Liver (tissue), 8 donors: ENCODE measurements at regions not wholly inside any gene's neighbourhood (a gene's known extent, or its start where the extent isn't known, plus 50 kb on each side); places are given as distances from the start of the nearest gene placed in this dataset.

Experiments used
- DNase-seq: peaks from one replicate; pipeline ENCODE4 v3.0.0-alpha.2; 2017; ENCODE audit warnings: low spot score
- H3K27ac ChIP-seq, 2 donors: one replicate each; pipeline ENCODE4 v1.7.0; 2013; ENCODE audit warnings: inconsistent platforms in 2 of 2, low read length in 2 of 2, control low read depth in 1 of 2, low read depth in 1 of 2, mild to moderate bottlenecking in 1 of 2
- H3K27me3 ChIP-seq, 4 donors: one replicate each; pipeline versions ENCODE4 v1.6.1 to v1.7.0; 2013; ENCODE audit warnings: low read length in 3 of 4, inconsistent platforms in 1 of 4, mild to moderate bottlenecking in 1 of 4, moderate library complexity in 1 of 4; ENCODE audit not compliant: control insufficient read depth in 4 of 4, insufficient read depth in 4 of 4
- H3K36me3 ChIP-seq, 4 donors: one replicate each; pipeline versions ENCODE4 v1.6.1 to v1.7.0; 2013; ENCODE audit warnings: low read length in 3 of 4, mild to moderate bottlenecking in 3 of 4, low read depth in 1 of 4, moderate library complexity in 1 of 4; ENCODE audit not compliant: control insufficient read depth in 4 of 4, insufficient read depth in 3 of 4
- H3K4me1 ChIP-seq, 4 donors: one replicate each; pipeline versions ENCODE4 v1.6.1 to v1.7.0; 2013; ENCODE audit warnings: low read length in 3 of 4, mild to moderate bottlenecking in 3 of 4, moderate library complexity in 1 of 4; ENCODE audit not compliant: control insufficient read depth in 4 of 4, insufficient read depth in 4 of 4
- H3K4me3 ChIP-seq, 3 donors: one replicate each; pipeline versions ENCODE4 v1.6.1 to v1.7.0; 2013; ENCODE audit warnings: low read length in 3 of 3, control low read depth in 1 of 3, low read depth in 1 of 3, mild to moderate bottlenecking in 1 of 3
- H3K9ac ChIP-seq, 2 donors: one replicate each; pipeline ENCODE4 v1.7.0; 2013; ENCODE audit warnings: low read length in 2 of 2, mild to moderate bottlenecking in 2 of 2, moderate library complexity in 2 of 2, control low read depth in 1 of 2, low read depth in 1 of 2
- H3K9me3 ChIP-seq, 4 donors: one replicate each; pipeline versions ENCODE4 v1.6.1 to v1.7.0; 2013; ENCODE audit warnings: low read length in 3 of 4; ENCODE audit not compliant: control insufficient read depth in 4 of 4
- ATF3 ChIP-seq: IDR thresholded peaks from 2 replicates; pipeline ENCODE4 v1.6.1; 2016; ENCODE audit warnings: antibody characterized with exemption
- CTCF ChIP-seq: fragments of 150-350 bp; IDR thresholded peaks from 2 replicates; pipeline ENCODE4 v1.5.1; 2017; ENCODE audit warnings: improper control_type of control experiment, low read depth, low read length; ENCODE audit not compliant: missing input control
- FOXA1 ChIP-seq: IDR thresholded peaks from 2 replicates; pipeline ENCODE4 v1.6.1; 2016; ENCODE audit warnings: antibody characterized with exemption
- FOXA2 ChIP-seq: IDR thresholded peaks from 2 replicates; pipeline ENCODE4 v1.6.1; 2016; ENCODE audit warnings: antibody characterized with exemption
- GABPA ChIP-seq, 2 donors: IDR thresholded peaks in 1 of 2; conservative IDR thresholded peaks in 1 of 2; 2 replicates each; pipeline ENCODE4 v1.6.1; 2016; ENCODE audit warnings: antibody characterized with exemption in 2 of 2, mild to moderate bottlenecking in 1 of 2, moderate library complexity in 1 of 2
- HNF4A ChIP-seq, 2 donors: conservative IDR thresholded peaks; 2 replicates each; pipeline ENCODE4 v1.6.1; 2016; ENCODE audit warnings: antibody characterized with exemption in 2 of 2, mild to moderate bottlenecking in 2 of 2
- HNF4G ChIP-seq: IDR thresholded peaks from 2 replicates; pipeline ENCODE4 v1.6.1; 2016; ENCODE audit warnings: antibody characterized with exemption
- JUND ChIP-seq, 2 donors: IDR thresholded peaks; 2 replicates each; pipeline ENCODE4 v1.6.1; 2016; ENCODE audit warnings: antibody characterized with exemption in 2 of 2
- MAX ChIP-seq: IDR thresholded peaks from 2 replicates; pipeline ENCODE4 v1.6.1; 2016; ENCODE audit warnings: antibody characterized with exemption
- NR2F2 ChIP-seq: IDR thresholded peaks from 2 replicates; pipeline ENCODE4 v1.6.1; 2016; ENCODE audit warnings: antibody characterized with exemption
- RAD21 ChIP-seq, 2 donors: IDR thresholded peaks; 2 replicates each; pipeline ENCODE4 v1.6.1; 2016; ENCODE audit warnings: antibody characterized with exemption in 2 of 2, mild to moderate bottlenecking in 2 of 2
- REST ChIP-seq: IDR thresholded peaks from 2 replicates; pipeline ENCODE4 v1.6.1; 2016; ENCODE audit warnings: antibody characterized with exemption, mild to moderate bottlenecking
- RXRA ChIP-seq, 2 donors: IDR thresholded peaks; 2 replicates each; pipeline ENCODE4 v1.6.1; 2017 to 2018; ENCODE audit warnings: antibody characterized with exemption in 2 of 2, mild to moderate bottlenecking in 1 of 2
- SP1 ChIP-seq: IDR thresholded peaks from 2 replicates; pipeline ENCODE4 v1.6.1; 2018; ENCODE audit warnings: antibody characterized with exemption, mild to moderate bottlenecking
- TAF1 ChIP-seq: conservative IDR thresholded peaks from 2 replicates; pipeline ENCODE4 v1.6.1; 2016; ENCODE audit warnings: antibody characterized with exemption, mild to moderate bottlenecking
- YY1 ChIP-seq: IDR thresholded peaks from 2 replicates; pipeline ENCODE4 v1.6.1; 2016; ENCODE audit warnings: antibody characterized with exemption, mild to moderate bottlenecking
- WGBS: extraction: QIAGEN DNeasy Blood & Tissue Kit; methylation state at CpG from one replicate; pipeline ENCODE4 v1.1.7; 2013; 5-methylcytosine and 5-hydroxymethylcytosine counted together
- donor health status: healthy.
- donor health status: healthy.
- donor health status: healthy.
- donor health status: healthy.
- donor health status: healthy.

- no peak for TF ChIP-seq MAX
- TF ChIP-seq RAD21 (IDR thresholded peaks at IDR 0.05) = no peak
- TF ChIP-seq HNF4A (conservative IDR thresholded peaks at IDR 0.05) = no peak
- no peak for TF ChIP-seq GABPA (IDR thresholded peaks at IDR 0.05 in 1 of 2, conservative IDR thresholded peaks at IDR 0.05 in 1 of 2)
- no peaks in the 10 kb centered on the region for H3K36me3 ChIP-seq
- no peak overlapping the region for H3K4me3 ChIP-seq
- H3K27ac ChIP-seq = no peak overlapping the region
- no peak for DNase-seq
- peaks cover 0 to 3% (median 0%) of the 10 kb centered on the region in 4 donors for H3K27me3 ChIP-seq
- 61% methylated on average over 6 of the region's 6 CpGs for WGBS
- no peak overlapping the region for H3K9ac ChIP-seq
- no peaks in the 10 kb centered on the region for H3K9me3 ChIP-seq
- H3K4me1 ChIP-seq = no peaks in the 10 kb centered on the region
Observed at GRCh38 chr5:112472614-112473013, 53.5 kb upstream of the EPB41L4A start.

GRCh38 chr5:112473989-112474388 lies 54.9 kb upstream of the EPB41L4A start:
- H3K27me3 ChIP-seq = peaks cover 0 to 3% (median 0%) of the 10 kb centered on the region in 4 donors
- WGBS = 68% methylated on average over 5 of the region's 5 CpGs
- no peak overlapping the region for H3K4me3 ChIP-seq
- DNase-seq = no peak
- H3K36me3 ChIP-seq = no peaks in the 10 kb centered on the region
- no peak overlapping the region for H3K9ac ChIP-seq
- no peak for TF ChIP-seq RAD21 (IDR thresholded peaks at IDR 0.05)
- no peak for TF ChIP-seq FOXA2
- no peak for TF ChIP-seq HNF4A (conservative IDR thresholded peaks at IDR 0.05)
- TF ChIP-seq GABPA (IDR thresholded peaks at IDR 0.05 in 1 of 2, conservative IDR thresholded peaks at IDR 0.05 in 1 of 2) = no peak
- TF ChIP-seq ATF3 = no peak
- TF ChIP-seq HNF4G = no peak
- TF ChIP-seq RXRA (IDR thresholded peaks at IDR 0.05) = no peak
- TF ChIP-seq JUND (IDR thresholded peaks at IDR 0.05) = no peak
- no peak for TF ChIP-seq TAF1
- TF ChIP-seq CTCF = no peak
- TF ChIP-seq MAX = no peak
- TF ChIP-seq SP1 = no peak
- no peaks in the 10 kb centered on the region for H3K9me3 ChIP-seq
- H3K4me1 ChIP-seq = no peaks in the 10 kb centered on the region
- no peak overlapping the region for H3K27ac ChIP-seq

- no peak for TF ChIP-seq JUND (IDR thresholded peaks at IDR 0.05)
- TF ChIP-seq TAF1 = no peak
- TF ChIP-seq HNF4A (conservative IDR thresholded peaks at IDR 0.05) = no peak
- TF ChIP-seq NR2F2 = no peak
- TF ChIP-seq FOXA2 = no peak
- no peak for TF ChIP-seq REST
- no peak for TF ChIP-seq GABPA (IDR thresholded peaks at IDR 0.05 in 1 of 2, conservative IDR thresholded peaks at IDR 0.05 in 1 of 2)
- TF ChIP-seq CTCF = no peak
- TF ChIP-seq RAD21 (IDR thresholded peaks at IDR 0.05) = no peak
- TF ChIP-seq YY1 = no peak
- no peak for TF ChIP-seq SP1
- TF ChIP-seq FOXA1 = no peak
- H3K9me3 ChIP-seq = no peaks in the 10 kb centered on the region
- WGBS = 61% methylated on average over 3 of the region's 3 CpGs
- peaks cover 0 to 3% (median 0%) of the 10 kb centered on the region in 4 donors for H3K27me3 ChIP-seq
- no peak overlapping the region for H3K27ac ChIP-seq
- no peak overlapping the region for H3K4me3 ChIP-seq
- H3K4me1 ChIP-seq = no peaks in the 10 kb centered on the region
- no peak overlapping the region for H3K9ac ChIP-seq
- no peaks in the 10 kb centered on the region for H3K36me3 ChIP-seq
- no peak for DNase-seq
Observed at GRCh38 chr5:112475747-112476365, 56.8 kb upstream of the EPB41L4A start.
